ENCODE measurements at regions not wholly inside any gene's neighbourhood (a gene's known extent, or its start where the extent isn't known, plus 50 kb on each side); places are given as distances from the start of the nearest gene placed in this dataset.
"Not testable (repeated sequence)": the region's sequence is repeated elsewhere in the genome, so short reads cannot be mapped to it uniquely, and the experiment has no call there.

DNA sequence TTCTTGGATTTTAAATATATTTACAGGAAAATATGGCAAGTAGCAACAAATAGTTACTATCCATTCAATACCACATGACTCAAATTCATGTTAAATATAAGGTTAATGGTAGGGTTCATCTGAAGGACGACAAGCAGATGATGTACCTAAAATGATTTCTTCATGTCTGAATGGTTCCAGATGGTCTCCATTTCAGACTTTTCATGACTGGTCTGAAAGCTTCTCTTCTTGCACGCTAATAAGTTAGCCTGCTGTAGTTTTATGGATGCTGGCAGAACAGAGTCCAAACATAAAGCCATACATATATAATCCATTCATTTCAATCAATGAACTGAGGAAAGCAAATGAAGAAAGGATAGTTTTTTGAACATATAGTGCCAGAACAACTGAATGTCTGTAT lies 257.0 kb upstream of the MGAT4C start:
- no peak for DNase-seq

DNA sequence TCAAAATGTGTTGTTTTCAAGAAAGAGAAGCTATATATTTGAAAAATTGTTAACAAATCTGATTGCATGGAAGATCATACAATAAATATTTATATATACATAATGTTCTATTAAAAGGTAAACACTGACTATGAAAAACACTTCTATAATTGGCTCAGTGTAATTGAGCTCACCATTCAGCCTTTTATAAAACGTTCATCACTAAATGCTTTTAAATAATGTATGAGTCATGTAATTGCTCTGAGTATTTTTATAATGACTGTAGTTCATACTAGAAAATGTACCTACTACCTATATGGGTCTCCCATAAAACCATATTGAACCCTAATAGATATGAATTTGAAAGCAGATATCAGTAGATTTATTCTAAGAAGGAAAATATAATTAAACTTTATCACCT lies 240.4 kb upstream of the MGAT4C start:
- DNase-seq = peak; percentile 93

GRCh38 chr12:86484473-86484872 lies 228.3 kb upstream of the MGAT4C start:
- no peak for DNase-seq

GRCh38 chr12:86473231-86473630 lies 217.0 kb upstream of the MGAT4C start:
- no peak for DNase-seq

- DNase-seq = no peak
Observed at GRCh38 chr12:86456776-86457175, 200.6 kb upstream of the MGAT4C start.

DNA sequence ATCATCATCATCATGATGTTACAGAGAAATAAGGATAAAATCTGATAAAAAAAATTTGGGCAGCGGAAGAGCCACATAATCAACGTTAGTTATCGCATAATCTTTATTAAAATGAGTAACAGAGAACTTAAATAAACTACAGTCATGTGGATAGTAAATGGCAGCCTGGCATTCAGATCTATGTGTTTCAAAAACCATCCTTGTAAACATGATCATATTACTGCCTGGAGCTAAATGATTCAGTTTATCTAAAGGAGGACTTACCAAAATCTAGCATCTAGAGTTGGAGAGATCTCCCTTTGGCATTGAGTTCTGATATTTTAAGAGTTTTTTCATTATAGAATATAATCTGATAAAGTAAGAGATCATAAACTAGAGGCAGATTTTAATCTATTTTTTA lies 200.1 kb upstream of the MGAT4C start:
- no peak for DNase-seq

DNA sequence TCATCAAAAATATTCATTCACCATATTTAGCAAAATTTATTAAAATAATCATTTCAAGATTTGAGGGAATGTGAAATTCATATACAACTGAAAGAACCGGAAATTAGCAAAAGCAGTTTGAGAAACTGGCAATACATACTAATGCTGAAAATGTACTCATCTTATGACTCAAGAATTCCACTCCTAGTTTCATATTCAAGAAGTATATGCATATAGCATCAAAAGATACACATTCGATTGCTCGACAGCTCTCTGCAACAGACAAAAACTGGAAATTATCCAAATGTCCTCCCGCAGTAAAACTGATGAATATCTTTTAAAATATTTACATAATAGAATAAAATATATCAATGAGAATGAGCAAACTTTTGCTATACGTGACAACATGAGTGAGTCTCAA lies 189.2 kb upstream of the MGAT4C start:
- DNase-seq = no peak

DNA sequence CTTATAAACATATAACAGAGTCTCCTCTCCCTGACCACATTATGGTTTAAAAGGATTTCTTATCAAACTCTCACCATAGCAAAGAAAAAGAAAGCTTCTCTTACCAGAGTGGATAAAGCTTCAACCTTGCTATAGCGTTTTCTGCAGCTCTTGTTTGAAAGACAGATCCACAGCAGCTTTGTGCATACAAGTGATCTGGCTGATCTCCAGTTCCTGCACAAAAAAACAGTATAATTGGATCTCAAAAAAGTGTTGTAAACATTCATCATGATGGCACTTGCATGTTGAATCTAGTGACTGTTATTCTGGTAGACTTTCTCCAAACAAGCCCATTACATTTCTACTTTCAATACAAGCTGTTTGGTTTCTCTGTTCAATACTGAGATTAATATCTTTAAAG lies 178.9 kb upstream of the MGAT4C start:
- peak; percentile 95 for DNase-seq

DNA sequence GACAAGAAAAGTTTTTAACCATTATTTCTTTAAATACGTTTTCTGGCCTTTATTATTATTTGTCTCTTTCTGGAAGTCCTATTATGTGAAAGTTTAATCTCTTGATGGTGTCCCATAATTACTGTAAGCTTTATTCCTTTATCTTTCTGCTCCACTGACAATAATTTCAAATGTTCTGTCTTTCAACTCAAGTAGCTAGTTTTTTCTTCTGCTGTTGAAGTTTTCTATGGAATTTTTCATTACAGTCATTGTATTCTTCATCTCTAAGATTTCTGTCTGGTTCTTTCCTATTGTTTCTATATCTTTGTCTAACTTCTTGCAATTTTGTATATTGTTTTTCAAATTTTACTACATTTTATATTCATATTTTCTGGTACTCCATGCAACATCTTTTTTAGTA lies 173.6 kb upstream of the MGAT4C start:
- no peak for DNase-seq

- DNase-seq = no peak
Observed at GRCh38 chr12:86421333-86421732, 165.1 kb upstream of the MGAT4C start.

DNA sequence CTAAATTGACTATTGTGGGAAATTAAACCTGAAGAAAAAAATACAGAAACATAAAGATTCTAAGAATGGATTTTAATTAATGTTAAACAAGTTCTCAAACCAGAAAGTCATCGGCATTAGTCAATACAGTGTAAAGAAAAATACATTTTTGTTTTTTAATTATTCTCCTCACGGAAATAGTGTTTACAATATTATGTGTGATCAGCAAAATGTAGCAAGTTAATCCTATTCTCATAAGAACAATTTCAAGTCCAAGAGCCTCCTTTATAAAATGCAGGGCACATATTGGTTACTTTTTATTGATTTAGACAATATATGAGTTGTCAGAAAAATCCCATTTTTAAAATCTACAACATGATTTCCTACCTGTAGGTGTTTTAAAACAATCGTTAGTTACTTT lies 158.0 kb upstream of the MGAT4C start:
- no peak for DNase-seq

DNA sequence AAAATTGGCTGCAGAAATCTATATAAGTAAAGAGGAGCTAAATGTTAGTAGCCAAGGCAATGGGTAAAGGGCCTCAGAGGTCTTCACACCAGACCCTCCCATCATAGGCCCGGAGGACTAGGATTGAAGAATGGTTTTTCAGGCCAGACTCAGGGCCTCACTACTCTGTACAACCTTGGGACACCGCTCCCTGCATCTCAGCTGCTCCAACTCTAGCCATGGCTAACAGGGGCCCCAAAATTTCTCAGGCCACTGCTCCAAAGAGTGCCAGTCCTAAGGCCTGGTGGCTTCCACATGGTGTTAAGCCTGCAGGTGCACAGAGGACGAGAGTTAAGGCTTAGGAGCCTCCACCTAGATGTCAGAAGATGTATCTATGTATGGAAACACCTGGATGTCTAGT lies 155.5 kb upstream of the MGAT4C start:
- DNase-seq = no peak

DNA sequence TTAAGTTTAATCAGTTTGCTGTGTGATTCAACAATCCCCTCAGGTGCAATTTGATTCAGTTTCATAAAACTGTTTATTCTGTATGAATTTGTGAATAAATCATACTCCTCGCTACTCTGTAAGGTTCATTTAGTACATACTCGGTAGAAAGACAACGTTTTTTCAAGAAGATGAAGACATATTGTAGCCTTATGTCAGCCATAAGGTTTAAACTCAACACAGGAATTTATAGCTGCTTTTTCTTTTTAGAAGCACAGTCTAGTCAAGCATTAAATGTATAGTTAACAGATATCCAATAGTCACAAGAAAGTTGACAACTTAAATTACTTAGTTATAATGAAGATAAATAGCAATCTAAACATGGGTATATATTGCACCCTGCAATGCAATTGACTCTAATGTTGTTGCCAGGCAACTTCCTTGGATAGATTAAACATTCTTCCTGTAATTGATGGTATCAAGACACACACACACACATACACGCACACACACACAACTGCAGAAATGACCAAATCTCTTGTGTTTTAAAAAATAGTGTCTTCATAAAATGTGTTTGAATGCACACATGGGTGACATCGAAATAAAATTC lies 151.5 kb upstream of the MGAT4C start:
- no peak for DNase-seq

DNA sequence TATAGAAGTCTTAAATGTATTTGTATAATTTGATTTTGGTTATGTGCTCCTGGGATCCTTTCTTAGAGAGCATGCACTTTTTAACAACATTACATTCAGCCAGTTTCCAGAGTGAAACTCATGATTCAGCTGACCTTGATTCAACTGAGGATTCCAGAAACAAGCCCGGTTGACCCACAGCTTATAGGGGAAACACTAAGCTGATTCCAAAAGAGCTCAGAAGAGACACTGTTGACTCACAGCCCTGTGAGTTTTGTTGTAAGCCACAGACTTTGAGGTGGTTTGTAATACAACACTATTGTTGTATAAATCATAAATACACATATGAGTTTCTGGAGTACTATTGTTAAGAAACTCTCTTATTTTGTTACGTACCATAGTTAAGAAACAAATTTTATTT lies 133.8 kb upstream of the MGAT4C start:
- no peak for DNase-seq

- DNase-seq = no peak
Observed at GRCh38 chr12:86387591-86388145, 131.5 kb upstream of the MGAT4C start.

GRCh38 chr12:86383759-86384158 lies 127.6 kb upstream of the MGAT4C start:
- not testable (repeated sequence) for DNase-seq

GRCh38 chr12:86379337-86379736 lies 123.1 kb upstream of the MGAT4C start:
- DNase-seq = no peak

- DNase-seq = peak; percentile 20
Observed at GRCh38 chr12:86376052-86376451, 119.9 kb upstream of the MGAT4C start.

GRCh38 chr12:86373813-86374212 lies 117.6 kb upstream of the MGAT4C start:
- no peak for DNase-seq

DNA sequence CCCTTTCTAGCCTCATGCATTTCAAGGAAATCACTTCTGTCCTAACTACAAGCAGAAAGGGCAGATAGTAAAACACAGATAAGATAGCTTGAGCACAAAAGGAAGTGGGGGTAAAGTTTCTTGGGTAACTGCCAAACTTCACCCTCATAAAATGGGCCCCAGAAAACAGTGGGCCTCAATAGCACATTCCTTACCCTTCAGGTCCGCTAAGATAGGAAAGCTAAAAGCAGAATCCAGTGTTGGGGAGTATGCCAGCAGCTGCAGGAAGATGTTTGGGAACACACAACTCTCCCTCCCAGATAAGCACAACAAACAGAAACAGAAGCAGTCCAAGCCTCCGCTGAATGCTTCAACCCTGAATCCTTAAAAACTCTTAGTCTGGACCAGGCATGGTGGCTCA lies 110.9 kb upstream of the MGAT4C start:
- DNase-seq = no peak

GRCh38 chr12:86349196-86349595 lies 93.0 kb upstream of the MGAT4C start:
- no peak for DNase-seq

GRCh38 chr12:86333955-86334522 lies 77.8 kb upstream of the MGAT4C start:
- DNase-seq = no peak

- no peak for DNase-seq
Observed at GRCh38 chr12:86331457-86331856, 75.3 kb upstream of the MGAT4C start.

DNA sequence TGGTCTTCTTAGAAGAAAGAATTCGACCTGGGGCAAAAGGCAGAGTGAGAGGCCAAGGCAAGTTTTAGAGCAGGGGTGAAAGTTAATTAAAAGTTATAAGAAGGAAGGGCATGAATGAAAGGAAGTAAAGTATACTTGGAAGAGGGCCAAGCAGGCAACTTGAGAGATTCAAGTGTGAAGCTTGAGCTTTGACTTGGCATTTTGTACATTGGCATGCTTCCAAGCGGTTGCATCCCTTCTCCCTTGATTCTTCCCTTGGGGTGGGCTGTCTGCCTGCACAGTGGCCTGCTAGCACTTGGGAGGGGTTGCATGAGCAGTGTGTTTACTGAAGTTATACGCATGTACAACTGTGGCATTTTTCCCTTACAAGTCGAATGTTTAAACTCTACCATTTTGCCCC lies 74.8 kb upstream of the MGAT4C start:
- peak; percentile 40 for DNase-seq

DNA sequence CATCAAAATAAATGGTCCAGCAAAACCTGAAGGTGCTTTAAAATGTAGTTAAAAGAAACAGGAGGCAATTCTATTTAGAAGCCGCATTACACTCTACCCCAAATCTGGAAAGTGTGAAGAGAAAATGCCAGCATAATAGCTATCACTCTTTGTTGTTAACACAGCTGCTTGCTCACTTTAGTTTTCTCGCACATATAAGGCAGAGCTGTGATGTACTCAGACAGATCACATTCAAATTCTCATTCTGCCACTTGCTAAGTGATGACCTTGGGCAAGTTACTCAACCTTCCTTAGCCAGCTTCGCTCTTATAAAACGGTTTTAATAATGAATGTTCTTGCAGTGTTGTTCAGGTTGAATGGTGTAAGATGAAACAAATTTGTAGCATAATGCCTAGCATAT lies 56.0 kb upstream of the MGAT4C start:
- no peak for DNase-seq
